SU-DHL-6 (cell line): ENCODE measurements at regions not wholly inside any gene's neighbourhood (a gene's known extent, or its start where the extent isn't known, plus 50 kb on each side); places are given as distances from the start of the nearest gene placed in this dataset.

ENCODE experiments used
- H2AFZ ChIP-seq: fragments of 200-600 bp; sonication (generic); 2 replicates; pipeline ENCODE4 v1.6.1; 2014; ENCODE audit warnings: low read depth, mild to moderate bottlenecking, moderate library complexity, mixed read lengths, antibody characterized with exemption, low read length; ENCODE audit not compliant: severe bottlenecking
- H3F3A ChIP-seq: fragments of 200-600 bp; shearing (Covaris generic); 2 replicates; pipeline ENCODE4 v1.6.0; 2016; ENCODE audit warnings: antibody characterized with exemption, mild to moderate bottlenecking; ENCODE audit not compliant: insufficient read depth
- H3K27ac ChIP-seq: fragments of 200-600 bp; sonication (generic); 2 replicates; pipeline ENCODE4 v1.5.1; 2016; ENCODE audit warnings: low read depth, mild to moderate bottlenecking, low read length, moderate library complexity, mixed read lengths
- H3K27me3 ChIP-seq: fragments of 200-600 bp; sonication (generic), shearing (Covaris generic); 2 replicates; pipeline ENCODE4 v1.6.0; 2014; ENCODE audit warnings: mild to moderate bottlenecking, low read length
- H3K36me3 ChIP-seq: fragments of 200-600 bp; sonication (generic); 2 replicates; pipeline ENCODE4 v1.6.1; 2014; ENCODE audit warnings: mild to moderate bottlenecking, low read length, mixed read lengths
- H3K4me2 ChIP-seq: fragments of 300-600, 200-600 bp; shearing (Covaris generic), sonication (generic); 2 replicates; pipeline ENCODE4 v1.6.0; 2014; ENCODE audit warnings: low read length, low read depth, mild to moderate bottlenecking; ENCODE audit not compliant: poor library complexity, severe bottlenecking
- H3K4me3 ChIP-seq: fragments of 200-600 bp; sonication (generic); 2 replicates; pipeline ENCODE4 v1.5.1; 2014; ENCODE audit warnings: antibody characterized with exemption, low read length, mild to moderate bottlenecking, mixed read lengths; ENCODE audit not compliant: insufficient read depth, poor library complexity, severe bottlenecking
- H3K79me2 ChIP-seq: fragments of 200-600 bp; sonication (generic); 2 replicates; pipeline ENCODE4 v1.6.1; 2014; ENCODE audit warnings: mild to moderate bottlenecking, low read length, moderate library complexity; ENCODE audit not compliant: insufficient read depth
- H3K9ac ChIP-seq: fragments of 200-600 bp; sonication (generic); 2 replicates; pipeline ENCODE4 v1.7.0; 2014; ENCODE audit warnings: mild to moderate bottlenecking, low read length
- H3K9me2 ChIP-seq: fragments of 200-600 bp; sonication (generic); replicated peaks from 2 replicates; pipeline ENCODE4 v1.6.1; 2014; ENCODE audit warnings: low read length; ENCODE audit not compliant: insufficient read depth
- H3K9me3 ChIP-seq: fragments of 200-600 bp; sonication (generic); 2 replicates; pipeline ENCODE4 v1.6.1; 2014; ENCODE audit warnings: low read length, mixed read lengths; ENCODE audit not compliant: insufficient read depth
- H4K20me1 ChIP-seq: fragments of 200-600 bp; sonication (generic); 2 replicates; pipeline ENCODE4 v1.6.1; 2014; ENCODE audit warnings: low read depth, mild to moderate bottlenecking, antibody characterized with exemption, low read length, moderate library complexity, mixed read lengths
- CTCF ChIP-seq: fragments of 200-600 bp; sonication (generic); IDR thresholded peaks from one replicate; pipeline ENCODE4 v1.5.1; 2017; ENCODE audit warnings: antibody characterized with exemption, mild to moderate bottlenecking, low read length, moderate library complexity; ENCODE audit not compliant: insufficient read depth, poor library complexity, severe bottlenecking
- EZH2phosphoT487 ChIP-seq: fragments of 200-600 bp; sonication (generic), shearing (Covaris generic); conservative IDR thresholded peaks from 2 replicates; pipeline ENCODE4 v1.6.1; 2018; ENCODE audit warnings: mild to moderate bottlenecking, antibody characterized with exemption, low read length, moderate library complexity, mixed read lengths

- no peaks in the 10 kb centered on the region for H3K36me3 ChIP-seq
- no peak overlapping the region for H3K4me2 ChIP-seq
- H2AFZ ChIP-seq: no peak overlapping the region
- H3K9ac ChIP-seq: no peak overlapping the region
- no peaks in the 10 kb centered on the region for H3F3A ChIP-seq
- no peaks in the 10 kb centered on the region for H3K9me2 ChIP-seq
- TF ChIP-seq CTCF (no peak), EZH2phosphoT487 (no peak)
- H3K27me3 ChIP-seq: no peaks in the 10 kb centered on the region
- H3K27ac ChIP-seq: no peak overlapping the region
- no peaks in the 10 kb centered on the region for H3K9me3 ChIP-seq
- no peaks in the 10 kb centered on the region for H3K79me2 ChIP-seq
- no peaks in the 10 kb centered on the region for H4K20me1 ChIP-seq
- H3K4me3 ChIP-seq: no peak overlapping the region
Measured at GRCh38 chr5:5598547-5599113, 176.2 kb downstream of the ICE1 start.

GRCh38 chr5:5593391-5593790 is 170.9 kb downstream of the ICE1 start:
- Histone ChIP-seq H3F3A (no peaks in the 10 kb centered on the region), H3K4me2 (no peak overlapping the region), H2AFZ (no peak overlapping the region), H4K20me1 (no peaks in the 10 kb centered on the region), H3K27me3 (no peaks in the 10 kb centered on the region), H3K36me3 (no peaks in the 10 kb centered on the region), H3K9ac (no peak overlapping the region), H3K9me3 (no peaks in the 10 kb centered on the region), H3K79me2 (no peaks in the 10 kb centered on the region), H3K9me2 (no peaks in the 10 kb centered on the region), H3K27ac (no peak overlapping the region), H3K4me3 (no peak overlapping the region)
- TF ChIP-seq CTCF (no peak), EZH2phosphoT487 (no peak)

- Histone ChIP-seq H3K4me2 (no peak overlapping the region), H3K9me3 (no peaks in the 10 kb centered on the region), H3K9me2 (no peaks in the 10 kb centered on the region), H3K27me3 (no peaks in the 10 kb centered on the region), H3K27ac (no peak overlapping the region), H3K36me3 (no peaks in the 10 kb centered on the region), H3K79me2 (no peaks in the 10 kb centered on the region), H2AFZ (no peak overlapping the region), H3F3A (no peaks in the 10 kb centered on the region), H4K20me1 (no peaks in the 10 kb centered on the region), H3K4me3 (no peak overlapping the region), H3K9ac (no peak overlapping the region)
- TF ChIP-seq CTCF (no peak), EZH2phosphoT487 (no peak)
Measured at GRCh38 chr5:5592541-5592940, 170.1 kb downstream of the ICE1 start.

GRCh38 chr5:5591567-5591966 is 169.1 kb downstream of the ICE1 start:
- no peak overlapping the region for H2AFZ ChIP-seq
- no peaks in the 10 kb centered on the region for H3K27me3 ChIP-seq
- TF ChIP-seq CTCF: no peak
- TF ChIP-seq EZH2phosphoT487: no peak
- no peaks in the 10 kb centered on the region for H3K36me3 ChIP-seq
- H3K9ac ChIP-seq: no peak overlapping the region
- no peaks in the 10 kb centered on the region for H3K79me2 ChIP-seq
- no peak overlapping the region for H3K27ac ChIP-seq
- no peaks in the 10 kb centered on the region for H3K9me2 ChIP-seq
- no peaks in the 10 kb centered on the region for H3F3A ChIP-seq
- no peaks in the 10 kb centered on the region for H4K20me1 ChIP-seq
- no peak overlapping the region for H3K4me3 ChIP-seq
- H3K9me3 ChIP-seq: no peaks in the 10 kb centered on the region
- no peak overlapping the region for H3K4me2 ChIP-seq
